GM13977 (cell line): ENCODE measurements at regions not wholly inside any gene's neighbourhood (a gene's known extent, or its start where the extent isn't known, plus 50 kb on each side); places are given as distances from the start of the nearest gene placed in this dataset.

ENCODE experiments used
- DNase-seq: peaks from one replicate; pipeline ENCODE4 v3.0.0; 2012; ENCODE audit warnings: low spot score
- CTCF ChIP-seq: IDR thresholded peaks from 2 replicates; pipeline ENCODE4 v1.5.1; 2012; ENCODE audit warnings: mild to moderate bottlenecking, control low read depth; ENCODE audit not compliant: insufficient read depth; ENCODE audit errors: extremely low read depth, missing control alignments
- in situ Hi-C: fragments of 300-500 bp; cut with MboI; formaldehyde crosslinking; loops from one replicate; pipeline ENCODE4 v1.12.0; 2022; ENCODE audit warnings: low sequenced_read_pairs, low pct_unique_long_range_greater_than_20kb, mixed read lengths, inconsistent platforms; ENCODE audit not compliant: unreplicated experiment

- DNase-seq, result no peak
- TF ChIP-seq CTCF, result no peak
- in situ Hi-C loops, result no loop called here
These were observed 149.0 kb upstream of the EEA1 start for GRCh38 chr12:93078059-93078458.

- in situ Hi-C loops, result no loop called here
- no peak for TF ChIP-seq CTCF
- no peak for DNase-seq
These were observed 149.5 kb upstream of the EEA1 start for GRCh38 chr12:93078577-93078976.

DNA sequence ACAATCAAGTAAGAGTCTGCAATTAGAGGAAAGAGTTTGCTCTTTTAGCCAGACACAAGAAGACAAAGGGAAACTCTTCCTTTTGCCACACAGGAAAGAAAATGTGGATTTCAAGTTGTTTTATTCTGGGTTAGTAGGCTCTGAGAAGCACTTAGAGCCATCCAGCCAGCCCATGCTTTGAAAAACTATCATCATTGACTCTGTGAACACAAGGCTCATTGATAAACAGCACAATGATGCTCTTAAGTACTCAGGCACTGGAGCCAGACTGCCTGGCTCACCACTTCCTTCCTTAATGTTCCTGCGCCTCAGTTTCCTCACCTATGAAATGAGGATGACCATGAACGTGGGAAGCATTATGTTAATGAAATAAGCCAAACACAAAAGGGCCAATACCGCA, 150.2 kb upstream of the EEA1 start:
- in situ Hi-C loops, result no loop called here
- no peak for TF ChIP-seq CTCF
- DNase-seq, result no peak

GRCh38 chr12:93079976-93080375, 150.9 kb upstream of the EEA1 start:
- DNase-seq, result no peak
- in situ Hi-C loops, result no loop called here
- no peak for TF ChIP-seq CTCF

- DNase-seq, result no peak
- no peak for TF ChIP-seq CTCF
- in situ Hi-C loops, result no loop called here
These were observed 151.4 kb upstream of the EEA1 start for GRCh38 chr12:93080452-93080851.

- in situ Hi-C loops, result no loop called here
- DNase-seq, result no peak
- no peak for TF ChIP-seq CTCF
These were observed 152.1 kb upstream of the EEA1 start for GRCh38 chr12:93080994-93081809.
